Loucy (cell line): ENCODE measurements at regions not wholly inside any gene's neighbourhood (a gene's known extent, or its start where the extent isn't known, plus 50 kb on each side); places are given as distances from the start of the nearest gene placed in this dataset.

ENCODE experiments used
- CTCF ChIP-seq: fragments of 200-600 bp; sonication (generic); conservative IDR thresholded peaks from 2 replicates; pipeline ENCODE4 v1.5.1; 2014; ENCODE audit warnings: mild to moderate bottlenecking, antibody characterized with exemption, low read length
- EZH2phosphoT487 ChIP-seq: fragments of 200-600 bp; IDR thresholded peaks from 2 replicates; pipeline ENCODE4 v1.6.1; 2018; ENCODE audit warnings: antibody characterized with exemption, mild to moderate bottlenecking, moderate library complexity, borderline replicate concordance

- TF ChIP-seq CTCF = no peak
- TF ChIP-seq EZH2phosphoT487 = no peak
Measured at GRCh38 chr5:87139795-87140194, 127.9 kb upstream of the RASA1 start.
